ENCODE measurements at regions not wholly inside any gene's neighbourhood (a gene's known extent, or its start where the extent isn't known, plus 50 kb on each side); places are given as distances from the start of the nearest gene placed in this dataset.
"Not testable (repeated sequence)": the region's sequence is repeated elsewhere in the genome, so short reads cannot be mapped to it uniquely, and the experiment has no call there.

DNA sequence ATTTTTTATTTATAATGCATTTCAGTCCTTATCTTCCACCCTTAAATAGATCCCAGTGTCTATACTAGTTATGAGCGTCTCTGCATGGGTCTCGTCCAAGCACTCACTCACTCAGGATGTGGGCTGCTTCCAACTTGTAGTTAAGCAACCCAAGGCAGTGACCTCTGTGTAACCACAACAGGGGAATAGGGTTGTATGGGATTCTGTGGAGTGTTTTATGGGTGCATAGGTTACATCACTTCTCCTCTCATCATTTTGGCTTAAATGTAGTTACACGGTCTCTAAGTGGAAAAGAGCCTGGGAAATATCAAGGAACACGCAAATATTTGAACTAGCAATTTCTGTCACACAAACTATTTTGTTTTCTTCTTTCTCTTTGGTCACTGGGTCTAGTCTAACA, 931.0 kb downstream of the STIM2 start:
- Histone ChIP-seq H3K4me3 (ENCODE audit: low read length in 3 of 3) (no peak overlapping the region), H3K4me1 (ENCODE audit: control insufficient read depth in 3 of 3, insufficient read depth in 3 of 3, low read length in 3 of 3) (no peaks in the 10 kb centered on the region), H3K9ac (ENCODE audit: low read depth in 1 of 3, low read length in 3 of 3) (no peak overlapping the region), H3K27ac (ENCODE audit: low read depth, low read length) (no peak overlapping the region), H3K9me3 (ENCODE audit: control insufficient read depth in 3 of 3, low read length in 3 of 3) (no peaks in the 10 kb centered on the region), H3K36me3 (ENCODE audit: control insufficient read depth in 3 of 3, insufficient read depth in 3 of 3, low read length in 3 of 3) (no peaks in the 10 kb centered on the region), H3K27me3 (ENCODE audit: control insufficient read depth in 3 of 3, insufficient read depth in 3 of 3, low read length in 3 of 3) (no peaks in the 10 kb centered on the region)

GRCh38 chr4:27807207-27807606, 946.6 kb downstream of the STIM2 start:
- no peak overlapping the region for H3K4me3 ChIP-seq (ENCODE audit: low read length in 3 of 3)
- no peaks in the 10 kb centered on the region for H3K9me3 ChIP-seq (ENCODE audit: control insufficient read depth in 3 of 3, low read length in 3 of 3)
- no peaks in the 10 kb centered on the region for H3K4me1 ChIP-seq (ENCODE audit: control insufficient read depth in 3 of 3, insufficient read depth in 3 of 3, low read length in 3 of 3)
- no peaks in the 10 kb centered on the region for H3K27me3 ChIP-seq (ENCODE audit: control insufficient read depth in 3 of 3, insufficient read depth in 3 of 3, low read length in 3 of 3)
- no peaks in the 10 kb centered on the region for H3K36me3 ChIP-seq (ENCODE audit: control insufficient read depth in 3 of 3, insufficient read depth in 3 of 3, low read length in 3 of 3)
- no peak overlapping the region for H3K27ac ChIP-seq (ENCODE audit: low read depth, low read length)
- no peak overlapping the region for H3K9ac ChIP-seq (ENCODE audit: low read depth in 1 of 3, low read length in 3 of 3)

DNA sequence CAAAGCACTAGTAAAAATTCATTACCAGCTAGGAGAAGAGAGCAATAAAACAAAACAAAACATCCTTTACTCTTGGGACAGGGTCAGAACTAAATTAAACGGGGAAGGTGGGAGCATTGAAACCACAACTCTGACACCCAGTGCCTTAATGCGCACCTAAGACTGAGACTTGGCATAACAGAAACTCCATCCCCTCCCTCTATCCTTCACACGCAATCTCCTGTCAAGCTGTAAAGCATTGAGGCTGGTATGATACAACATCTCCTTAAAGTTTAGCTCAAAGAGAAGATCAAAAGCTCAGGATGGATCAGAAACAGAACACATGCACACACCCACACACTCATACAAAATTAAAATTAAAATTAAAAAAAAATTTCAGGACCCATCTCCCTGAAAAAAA, 951.3 kb downstream of the STIM2 start:
- no peak overlapping the region for H3K9ac ChIP-seq (ENCODE audit: low read depth in 1 of 3, low read length in 3 of 3)
- no peak overlapping the region for H3K4me3 ChIP-seq (ENCODE audit: low read length in 3 of 3)
- H3K9me3 ChIP-seq (ENCODE audit: control insufficient read depth in 3 of 3, low read length in 3 of 3) = no peaks in the 10 kb centered on the region
- H3K27ac ChIP-seq (ENCODE audit: low read depth, low read length) = no peak overlapping the region
- no peaks in the 10 kb centered on the region for H3K4me1 ChIP-seq (ENCODE audit: control insufficient read depth in 3 of 3, insufficient read depth in 3 of 3, low read length in 3 of 3)
- H3K27me3 ChIP-seq (ENCODE audit: control insufficient read depth in 3 of 3, insufficient read depth in 3 of 3, low read length in 3 of 3) = no peaks in the 10 kb centered on the region
- H3K36me3 ChIP-seq (ENCODE audit: control insufficient read depth in 3 of 3, insufficient read depth in 3 of 3, low read length in 3 of 3) = no peaks in the 10 kb centered on the region

DNA sequence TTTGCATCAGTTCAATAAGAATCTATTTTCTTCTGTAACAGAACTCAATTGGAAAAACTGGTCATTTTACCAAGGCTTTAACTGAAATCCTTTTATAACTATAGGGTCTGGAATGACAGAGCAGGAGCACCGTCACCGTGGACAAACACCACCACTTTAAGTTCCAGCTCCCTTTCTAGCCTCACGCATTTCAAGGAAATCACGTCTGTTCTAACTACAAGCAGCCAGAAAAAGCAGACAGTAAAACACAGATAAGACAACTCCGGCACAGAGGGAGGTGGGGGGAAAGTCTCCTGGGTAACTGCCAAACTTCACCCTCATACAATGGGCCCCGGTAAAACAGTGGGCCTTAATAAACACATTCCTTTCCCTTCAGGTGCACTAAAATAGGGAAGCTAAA, 952.6 kb downstream of the STIM2 start:
- not testable (repeated sequence) for H3K4me3 ChIP-seq (ENCODE audit: low read length in 3 of 3); H3K27me3 ChIP-seq (ENCODE audit: control insufficient read depth in 3 of 3, insufficient read depth in 3 of 3, low read length in 3 of 3); H3K9ac ChIP-seq (ENCODE audit: low read depth in 1 of 3, low read length in 3 of 3); H3K27ac ChIP-seq (ENCODE audit: low read depth, low read length); H3K36me3 ChIP-seq (ENCODE audit: control insufficient read depth in 3 of 3, insufficient read depth in 3 of 3, low read length in 3 of 3); H3K9me3 ChIP-seq (ENCODE audit: control insufficient read depth in 3 of 3, low read length in 3 of 3); H3K4me1 ChIP-seq (ENCODE audit: control insufficient read depth in 3 of 3, insufficient read depth in 3 of 3, low read length in 3 of 3)

DNA sequence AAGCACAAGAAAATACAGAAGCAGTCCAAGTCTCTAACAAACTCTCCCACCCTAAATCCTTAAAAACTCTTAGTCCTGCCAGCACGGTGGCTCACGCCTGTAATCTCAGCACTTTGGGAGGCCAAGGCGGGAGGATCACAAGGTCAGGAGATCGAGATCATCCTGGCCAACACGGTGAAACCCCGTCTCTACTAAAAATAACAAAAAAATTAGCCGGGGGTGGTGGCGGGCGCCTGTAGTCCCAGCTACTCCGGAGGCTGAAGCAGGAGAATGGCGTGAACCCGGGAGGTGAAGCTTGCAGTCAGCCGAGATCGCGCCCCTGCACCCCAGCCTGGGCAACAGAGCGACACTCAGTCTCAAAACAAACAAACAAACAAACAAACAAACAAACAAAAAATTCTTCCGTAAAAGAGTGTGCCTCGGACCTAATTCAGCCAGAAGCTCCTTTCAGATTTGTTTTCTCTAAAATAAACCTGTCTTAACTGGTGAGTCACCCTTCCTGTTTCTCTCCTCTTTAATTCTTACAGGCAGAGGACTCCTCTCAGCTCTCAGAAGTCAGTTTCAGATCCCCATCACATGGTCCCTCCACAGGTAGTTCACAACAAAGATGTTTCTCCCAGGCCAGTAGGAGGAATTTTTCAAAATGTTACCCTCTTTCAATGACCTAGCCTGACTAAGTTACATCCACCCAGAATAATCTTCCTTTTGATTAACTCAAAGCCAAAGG, 953.2 kb downstream of the STIM2 start:
- not testable (repeated sequence) for H3K9me3 ChIP-seq (ENCODE audit: control insufficient read depth in 3 of 3, low read length in 3 of 3); H3K4me1 ChIP-seq (ENCODE audit: control insufficient read depth in 3 of 3, insufficient read depth in 3 of 3, low read length in 3 of 3); H3K9ac ChIP-seq (ENCODE audit: low read depth in 1 of 3, low read length in 3 of 3); H3K36me3 ChIP-seq (ENCODE audit: control insufficient read depth in 3 of 3, insufficient read depth in 3 of 3, low read length in 3 of 3); H3K27ac ChIP-seq (ENCODE audit: low read depth, low read length); H3K27me3 ChIP-seq (ENCODE audit: control insufficient read depth in 3 of 3, insufficient read depth in 3 of 3, low read length in 3 of 3); H3K4me3 ChIP-seq (ENCODE audit: low read length in 3 of 3)

DNA sequence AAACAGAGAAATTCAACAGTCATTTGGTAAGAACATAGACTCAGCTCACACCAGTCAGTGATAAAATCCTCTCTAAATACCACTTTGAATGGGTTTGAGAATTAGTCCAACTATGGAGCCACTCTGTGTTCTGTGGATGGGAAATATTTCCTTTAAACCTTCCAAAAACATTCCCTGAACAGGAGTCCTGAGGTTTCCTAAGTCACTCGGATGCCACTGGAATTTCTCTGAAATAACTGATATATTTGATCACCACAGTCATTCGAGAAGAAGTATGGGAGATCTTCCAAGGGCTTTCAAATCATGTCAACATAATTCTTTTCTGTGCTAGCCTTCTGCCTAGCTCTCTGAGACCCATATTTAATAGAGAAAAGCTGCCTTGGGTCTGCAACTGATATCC, 958.6 kb downstream of the STIM2 start:
- H3K9ac ChIP-seq (ENCODE audit: low read depth in 1 of 3, low read length in 3 of 3) = no peak overlapping the region
- H3K9me3 ChIP-seq (ENCODE audit: control insufficient read depth in 3 of 3, low read length in 3 of 3) = no peaks in the 10 kb centered on the region
- no peaks in the 10 kb centered on the region for H3K36me3 ChIP-seq (ENCODE audit: control insufficient read depth in 3 of 3, insufficient read depth in 3 of 3, low read length in 3 of 3)
- no peak overlapping the region for H3K4me3 ChIP-seq (ENCODE audit: low read length in 3 of 3)
- no peaks in the 10 kb centered on the region for H3K4me1 ChIP-seq (ENCODE audit: control insufficient read depth in 3 of 3, insufficient read depth in 3 of 3, low read length in 3 of 3)
- no peak overlapping the region for H3K27ac ChIP-seq (ENCODE audit: low read depth, low read length)
- H3K27me3 ChIP-seq (ENCODE audit: control insufficient read depth in 3 of 3, insufficient read depth in 3 of 3, low read length in 3 of 3) = no peaks in the 10 kb centered on the region

DNA sequence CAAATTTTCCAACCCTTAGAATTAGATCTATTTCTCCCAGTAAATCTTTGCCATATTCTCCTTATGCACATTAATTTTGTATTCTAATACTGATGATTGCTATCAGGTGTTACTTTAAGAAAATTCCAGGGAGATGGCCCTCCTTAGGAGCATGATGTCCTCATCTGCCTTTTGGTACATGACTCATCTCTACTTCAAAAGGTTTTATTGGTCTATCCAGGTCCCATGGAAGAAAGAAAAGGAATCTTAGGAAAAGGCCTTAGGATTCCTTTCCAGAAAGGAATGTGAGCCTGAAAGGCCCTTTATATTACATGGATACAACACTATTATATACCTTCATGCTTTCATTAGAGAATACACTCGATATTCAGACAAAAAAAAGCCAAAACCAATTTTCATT, 968.2 kb downstream of the STIM2 start:
- Histone ChIP-seq H3K27me3 (ENCODE audit: control insufficient read depth in 3 of 3, insufficient read depth in 3 of 3, low read length in 3 of 3) (no peaks in the 10 kb centered on the region), H3K9ac (ENCODE audit: low read depth in 1 of 3, low read length in 3 of 3) (no peak overlapping the region), H3K4me3 (ENCODE audit: low read length in 3 of 3) (no peak overlapping the region), H3K4me1 (ENCODE audit: control insufficient read depth in 3 of 3, insufficient read depth in 3 of 3, low read length in 3 of 3) (no peaks in the 10 kb centered on the region), H3K27ac (ENCODE audit: low read depth, low read length) (no peak overlapping the region), H3K9me3 (ENCODE audit: control insufficient read depth in 3 of 3, low read length in 3 of 3) (no peaks in the 10 kb centered on the region), H3K36me3 (ENCODE audit: control insufficient read depth in 3 of 3, insufficient read depth in 3 of 3, low read length in 3 of 3) (no peaks in the 10 kb centered on the region)

GRCh38 chr4:27830251-27830650, 969.6 kb downstream of the STIM2 start:
- Histone ChIP-seq H3K4me3 (ENCODE audit: low read length in 3 of 3) (no peak overlapping the region), H3K9ac (ENCODE audit: low read depth in 1 of 3, low read length in 3 of 3) (no peak overlapping the region), H3K27ac (ENCODE audit: low read depth, low read length) (no peak overlapping the region), H3K27me3 (ENCODE audit: control insufficient read depth in 3 of 3, insufficient read depth in 3 of 3, low read length in 3 of 3) (no peaks in the 10 kb centered on the region), H3K4me1 (ENCODE audit: control insufficient read depth in 3 of 3, insufficient read depth in 3 of 3, low read length in 3 of 3) (no peaks in the 10 kb centered on the region), H3K9me3 (ENCODE audit: control insufficient read depth in 3 of 3, low read length in 3 of 3) (no peaks in the 10 kb centered on the region), H3K36me3 (ENCODE audit: control insufficient read depth in 3 of 3, insufficient read depth in 3 of 3, low read length in 3 of 3) (no peaks in the 10 kb centered on the region)

DNA sequence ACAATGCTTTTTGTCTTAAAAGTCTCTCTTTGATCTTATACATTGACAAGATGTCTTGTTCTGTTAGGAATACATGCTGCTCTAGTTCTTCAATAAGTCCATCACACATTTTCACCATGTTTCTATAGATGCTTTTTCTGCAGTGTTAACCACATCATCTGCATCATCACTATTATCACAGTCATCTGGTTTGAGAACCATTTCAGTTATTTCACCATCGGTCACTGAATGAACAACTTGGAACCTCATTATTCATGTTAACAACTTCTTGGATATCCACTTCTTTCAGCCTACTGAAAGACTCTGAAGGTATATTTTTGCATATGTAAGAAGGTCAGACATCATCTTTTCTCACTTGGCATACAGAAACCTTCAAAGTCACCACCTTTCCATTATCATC, 975.2 kb downstream of the STIM2 start:
- Histone ChIP-seq H3K27me3 (ENCODE audit: control insufficient read depth in 3 of 3, insufficient read depth in 3 of 3, low read length in 3 of 3) (no peaks in the 10 kb centered on the region), H3K9ac (ENCODE audit: low read depth in 1 of 3, low read length in 3 of 3) (no peak overlapping the region), H3K4me3 (ENCODE audit: low read length in 3 of 3) (no peak overlapping the region), H3K4me1 (ENCODE audit: control insufficient read depth in 3 of 3, insufficient read depth in 3 of 3, low read length in 3 of 3) (no peaks in the 10 kb centered on the region), H3K9me3 (ENCODE audit: control insufficient read depth in 3 of 3, low read length in 3 of 3) (peaks cover 0 to 3% (median 0%) of the 10 kb centered on the region in 3 donors), H3K27ac (ENCODE audit: low read depth, low read length) (no peak overlapping the region), H3K36me3 (ENCODE audit: control insufficient read depth in 3 of 3, insufficient read depth in 3 of 3, low read length in 3 of 3) (no peaks in the 10 kb centered on the region)

DNA sequence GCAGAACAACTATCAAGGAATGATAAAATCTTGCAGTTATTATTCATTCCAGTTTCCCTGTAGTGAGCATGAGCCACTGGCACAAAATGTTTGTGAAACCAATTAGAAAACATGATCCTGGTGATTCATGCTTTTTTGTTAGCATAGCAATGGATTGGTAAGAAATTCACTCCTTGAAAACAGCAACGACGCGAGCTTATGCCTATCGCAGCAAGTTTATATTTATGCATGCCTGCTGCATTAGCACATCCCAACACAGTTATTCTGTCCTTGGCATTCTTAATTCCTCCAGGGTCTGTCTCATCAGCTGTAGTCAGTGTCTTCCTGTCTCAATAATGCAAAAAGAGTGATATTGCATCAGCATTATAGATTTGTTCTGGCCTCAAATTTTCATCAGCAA, 975.9 kb downstream of the STIM2 start:
- Histone ChIP-seq H3K4me3 (ENCODE audit: low read length in 3 of 3) (no peak overlapping the region), H3K9me3 (ENCODE audit: control insufficient read depth in 3 of 3, low read length in 3 of 3) (peaks cover 0 to 3% (median 0%) of the 10 kb centered on the region in 3 donors), H3K27me3 (ENCODE audit: control insufficient read depth in 3 of 3, insufficient read depth in 3 of 3, low read length in 3 of 3) (no peaks in the 10 kb centered on the region), H3K9ac (ENCODE audit: low read depth in 1 of 3, low read length in 3 of 3) (no peak overlapping the region), H3K36me3 (ENCODE audit: control insufficient read depth in 3 of 3, insufficient read depth in 3 of 3, low read length in 3 of 3) (no peaks in the 10 kb centered on the region), H3K4me1 (ENCODE audit: control insufficient read depth in 3 of 3, insufficient read depth in 3 of 3, low read length in 3 of 3) (no peaks in the 10 kb centered on the region), H3K27ac (ENCODE audit: low read depth, low read length) (no peak overlapping the region)
